CD14-positive monocyte (primary cell): ENCODE measurements at regions not wholly inside any gene's neighbourhood (a gene's known extent, or its start where the extent isn't known, plus 50 kb on each side); places are given as distances from the start of the nearest gene placed in this dataset.

Source experiments
- DNase-seq, 3 donors: peaks; one replicate each; pipeline ENCODE4 v3.0.0-alpha.2; 2011 to 2022
- H2AFZ ChIP-seq: 2 replicates; pipeline ENCODE4 v1.6.0; 2012; ENCODE audit warnings: mild to moderate bottlenecking, low read depth, low read length, inconsistent platforms; ENCODE audit not compliant: insufficient read depth, poor library complexity, severe bottlenecking
- H3K27ac ChIP-seq, 2 donors: 1 replicate in 1 of 2; 2 replicates in 1 of 2; pipeline ENCODE4 v1.5.1; 2012 to 2013; ENCODE audit warnings: low read length in 2 of 2, control low read depth in 1 of 2, inconsistent platforms in 1 of 2, low read depth in 1 of 2, mild to moderate bottlenecking in 1 of 2
- H3K27me3 ChIP-seq, 2 donors: one replicate each; pipeline versions ENCODE4 v1.6.0 to v1.6.1; 2011 to 2013; ENCODE audit warnings: low read length in 2 of 2; ENCODE audit not compliant: control insufficient read depth in 2 of 2, insufficient read depth in 2 of 2
- H3K36me3 ChIP-seq, 2 donors: replicated peaks in 1 of 2; 1 replicate in 1 of 2; 2 replicates in 1 of 2; pipeline versions ENCODE4 v1.5.1 to v1.6.1; 2012 to 2013; ENCODE audit warnings: low read length in 2 of 2, control low read depth in 1 of 2, inconsistent platforms in 1 of 2, mild to moderate bottlenecking in 1 of 2; ENCODE audit not compliant: insufficient read depth in 2 of 2, control insufficient read depth in 1 of 2
- H3K4me1 ChIP-seq, 2 donors: 1 replicate in 1 of 2; 2 replicates in 1 of 2; pipeline versions ENCODE4 v1.5.1 to v1.6.1; 2012 to 2013; ENCODE audit warnings: low read length in 2 of 2, control low read depth in 1 of 2, inconsistent platforms in 1 of 2, mild to moderate bottlenecking in 1 of 2, moderate library complexity in 1 of 2; ENCODE audit not compliant: insufficient read depth in 2 of 2, control insufficient read depth in 1 of 2
- H3K4me2 ChIP-seq: replicated peaks from 2 replicates; pipeline ENCODE3; 2012; ENCODE audit warnings: low read length, moderate library complexity, mild to moderate bottlenecking; ENCODE audit not compliant: poor library complexity, severe bottlenecking; ENCODE audit errors: extremely low read depth
- H3K4me3 ChIP-seq, 3 experiments: fragments of 200-600 bp in 1 of 3; sonication (generic) in 1 of 3; replicated peaks in 1 of 3; 1 replicate in 2 of 3; 2 replicates in 1 of 3; pipeline ENCODE4 v1.5.1; 2011 to 2013; ENCODE audit warnings: low read length in 3 of 3, mild to moderate bottlenecking in 3 of 3, control low read depth in 2 of 3, low read depth in 2 of 3, inconsistent platforms in 1 of 3, moderate library complexity in 1 of 3
- H3K79me2 ChIP-seq: 2 replicates; pipeline ENCODE4 v1.6.0; 2012; ENCODE audit warnings: mild to moderate bottlenecking, control low read depth, inconsistent platforms, low read length, moderate library complexity; ENCODE audit not compliant: insufficient read depth
- H3K9ac ChIP-seq: 2 replicates; pipeline ENCODE4 v1.6.0; 2017; ENCODE audit warnings: low read length, mild to moderate bottlenecking; ENCODE audit not compliant: insufficient read depth, poor library complexity, severe bottlenecking
- H3K9me3 ChIP-seq, 2 donors: replicated peaks in 1 of 2; 1 replicate in 1 of 2; 2 replicates in 1 of 2; pipeline versions ENCODE4 v1.5.1 to v1.6.1; 2012 to 2013; ENCODE audit warnings: low read length in 2 of 2, control low read depth in 1 of 2; ENCODE audit not compliant: control insufficient read depth in 1 of 2, insufficient read depth in 1 of 2
- H4K20me1 ChIP-seq: 2 replicates; pipeline ENCODE4 v1.6.0; 2012; ENCODE audit warnings: mild to moderate bottlenecking, low read length, control low read depth, moderate library complexity; ENCODE audit not compliant: insufficient read depth
- H3K27ac Mint-ChIP-seq, 7 donors: one replicate each; pipeline ENCODE4 v1.8.0; 2020; ENCODE audit warnings: mild to moderate bottlenecking in 7 of 7, mixed read lengths in 7 of 7, moderate library complexity in 6 of 7, inconsistent platforms in 2 of 7
- H3K27me3 Mint-ChIP-seq, 3 donors: one replicate each; pipeline ENCODE4 v1.8.0; 2021 to 2022; ENCODE audit warnings: low read depth in 3 of 3, mild to moderate bottlenecking in 3 of 3, mixed read lengths in 3 of 3, moderate library complexity in 3 of 3, inconsistent platforms in 1 of 3
- H3K36me3 Mint-ChIP-seq, 2 donors: one replicate each; pipeline ENCODE4 v1.8.0; 2020; ENCODE audit warnings: mixed read lengths in 2 of 2, inconsistent platforms in 1 of 2, mild to moderate bottlenecking in 1 of 2
- H3K4me1 Mint-ChIP-seq: one replicate; pipeline ENCODE4 v1.8.0; 2020; ENCODE audit warnings: mild to moderate bottlenecking, mixed read lengths
- H3K4me3 Mint-ChIP-seq, 2 donors: one replicate each; pipeline ENCODE4 v1.8.0; 2020; ENCODE audit warnings: mild to moderate bottlenecking in 2 of 2, mixed read lengths in 2 of 2, moderate library complexity in 1 of 2
- H3K9me3 Mint-ChIP-seq, 7 donors: one replicate each; pipeline ENCODE4 v1.8.0; 2020 to 2022; ENCODE audit warnings: mixed read lengths in 7 of 7, mild to moderate bottlenecking in 6 of 7, moderate library complexity in 6 of 7, inconsistent platforms in 2 of 7
- CTCF ChIP-seq: fragments of 200-600 bp; IDR thresholded peaks from one replicate; pipeline ENCODE4 v1.8.0; 2022; ENCODE audit warnings: antibody characterized with exemption, mild to moderate bottlenecking
- WGBS: methylation state at CpG from one replicate; pipeline ENCODE4 v1.1.5; 2013; ENCODE audit warnings: missing lambda C conversion rate; ENCODE audit not compliant: insufficient coverage; 5-methylcytosine and 5-hydroxymethylcytosine counted together
- intact Hi-C, 2 donors: fragments of 100-400 bp; cut with micrococcal nuclease; formaldehyde crosslinking; loops; one replicate each; pipeline versions ENCODE4 v1.15.0 to v1.15.1; 2023

- no peak overlapping the region for H3K4me2 ChIP-seq
- no peak for TF ChIP-seq CTCF
- H3K9ac ChIP-seq, result no peak overlapping the region
- no peaks in the 10 kb centered on the region for H3K9me3 ChIP-seq
- no peaks in the 10 kb centered on the region for H3K27me3 ChIP-seq
- Mint-ChIP-seq H3K4me3 (no peak overlapping the region), H3K27ac (no peak overlapping the region), H3K27me3 (no peaks in the 10 kb centered on the region), H3K36me3 (no peaks in the 10 kb centered on the region), H3K4me1 (peaks cover 24% of the 10 kb centered on the region), H3K9me3 (peaks cover 0 to 2% (median 0%) of the 10 kb centered on the region in 7 donors)
- H3K4me3 ChIP-seq, result no peak overlapping the region
- intact Hi-C loops, result loop anchor here (5.0 to 10.0 kb wide), 5 partner anchors 663 to 915 kb away; no protein-coding TSS in a partner anchor
- H4K20me1 ChIP-seq, result no peaks in the 10 kb centered on the region
- 83% methylated on average over 3 of the region's 4 CpGs for WGBS
- no peaks in the 10 kb centered on the region for H3K36me3 ChIP-seq
- no peak overlapping the region for H2AFZ ChIP-seq
- H3K79me2 ChIP-seq, result no peaks in the 10 kb centered on the region
- H3K4me1 ChIP-seq, result peaks cover 22 to 23% of the 10 kb centered on the region in 2 donors
- no peak for DNase-seq
- H3K27ac ChIP-seq, result no peak overlapping the region
Measured at GRCh38 chr14:65159281-65160062, 57.2 kb upstream of the MAX start.

GRCh38 chr14:65160091-65160490 lies 57.8 kb upstream of the MAX start:
- Histone ChIP-seq H3K9me3 (no peaks in the 10 kb centered on the region), H3K27me3 (no peaks in the 10 kb centered on the region), H3K9ac (no peak overlapping the region), H4K20me1 (no peaks in the 10 kb centered on the region), H3K79me2 (no peaks in the 10 kb centered on the region), H3K4me2 (no peak overlapping the region), H3K4me3 (no peak overlapping the region), H3K27ac (no peak overlapping the region), H3K4me1 (peaks cover 22 to 23% of the 10 kb centered on the region in 2 donors), H2AFZ (no peak overlapping the region), H3K36me3 (no peaks in the 10 kb centered on the region)
- DNase-seq, result no peak
- Mint-ChIP-seq H3K9me3 (peaks cover 0 to 2% (median 0%) of the 10 kb centered on the region in 7 donors), H3K4me1 (peaks cover 24% of the 10 kb centered on the region), H3K36me3 (no peaks in the 10 kb centered on the region), H3K4me3 (no peak overlapping the region), H3K27me3 (no peaks in the 10 kb centered on the region), H3K27ac (no peak overlapping the region)
- intact Hi-C loops, result loop anchor here (5.0 to 10.0 kb wide), 5 partner anchors 662 to 915 kb away; no protein-coding TSS in a partner anchor
- no CpG with 5 or more reads among the region's 2 CpGs for WGBS
- TF ChIP-seq CTCF, result no peak
